HCT116 (cell line): ENCODE measurements at regions not wholly inside any gene's neighbourhood (a gene's known extent, or its start where the extent isn't known, plus 50 kb on each side); places are given as distances from the start of the nearest gene placed in this dataset.

Experiments
- ATAC-seq: fragments of 200-7000 bp; cut with Tn5 transposase; 2 replicates; pipeline ENCODE4 v1.9.1; 2020; ENCODE audit warnings: mild to moderate bottlenecking, moderate library complexity
- BruUV-seq: library from RNA; stranded (reverse); fragments of 400-500 nt; replicated peaks from 2 replicates; lab custom pipeline; 2021; lab: Mats Ljungman, UMichigan
- CTCF ChIA-PET: fragments of 300-600 bp; sonication (Branson Sonifier 250); formaldehyde crosslinking; loops from one replicate; lab custom pipeline; 2021; ENCODE audit warnings: antibody characterized with exemption; lab: Charles Lee
- POLR2A ChIA-PET: fragments of 300-600, 350-600 bp; sonication (Branson Sonifier 250); formaldehyde crosslinking; loops from one replicate; lab custom pipeline; 2021; ENCODE audit warnings: antibody characterized with exemption; lab: Charles Lee
- RAD21 ChIA-PET, 2 experiments: fragments of 300-600 bp; sonication (Branson Sonifier 250); formaldehyde crosslinking; loops; one replicate each; lab custom pipeline; 2023; ENCODE audit warnings: low total read pairs in 2 of 2; ENCODE audit not compliant: uncharacterized antibody in 2 of 2, unreplicated experiment in 2 of 2, low non-redundant PET in 1 of 2; lab: Charles Lee
- DNase-seq: peaks from one replicate; pipeline ENCODE4 v3.0.0-alpha.2; 2010; ENCODE audit warnings: low read depth, low spot score
- H2AFZ ChIP-seq: fragments of 200-600 bp; shearing (Covaris generic), sonication (generic); 2 replicates; pipeline ENCODE4 v1.6.1; 2017; ENCODE audit warnings: low read depth, mixed run types, mixed read lengths, antibody characterized with exemption, low read length; ENCODE audit not compliant: poor library complexity, severe bottlenecking
- H3K27ac ChIP-seq: 2 replicates; pipeline ENCODE4 v1.5.1; 2012; ENCODE audit warnings: low read depth, low read length
- H3K27me3 ChIP-seq: fragments of 200-600 bp; sonication (generic); 2 replicates; pipeline ENCODE4 v1.6.1; 2016; ENCODE audit warnings: mixed run types, low read length, mixed read lengths; ENCODE audit not compliant: insufficient read depth
- H3K36me3 ChIP-seq, 2 experiments: fragments of 200-500 bp in 1 of 2; fragments of 200-600 bp in 1 of 2; sonication (Bioruptor generic) in 1 of 2; sonication (generic) in 1 of 2; 2 replicates each; pipeline versions ENCODE4 v1.5.1 to v1.6.1; 2014 to 2016; ENCODE audit warnings: low read length in 2 of 2, inconsistent platforms in 1 of 2, mixed read lengths in 1 of 2, mixed run types in 1 of 2; ENCODE audit not compliant: insufficient read depth in 2 of 2, control insufficient read depth in 1 of 2
- H3K4me1 ChIP-seq, 2 experiments: fragments of 200-600 bp in 1 of 2; sonication (generic) in 1 of 2; 2 replicates each; pipeline versions ENCODE4 v1.5.1 to v1.6.1; 2012 to 2017; ENCODE audit warnings: low read length in 2 of 2, inconsistent platforms in 1 of 2, mild to moderate bottlenecking in 1 of 2, mixed read lengths in 1 of 2, mixed run types in 1 of 2, moderate library complexity in 1 of 2; ENCODE audit not compliant: insufficient read depth in 2 of 2, control insufficient read depth in 1 of 2
- H3K4me2 ChIP-seq: fragments of 200-600 bp; sonication (generic); 2 replicates; pipeline ENCODE4 v1.6.1; 2017; ENCODE audit warnings: mixed run types, low read length, mixed read lengths
- H3K4me3 ChIP-seq, 2 experiments: fragments of 200-600 bp in 1 of 2; sonication (generic) in 1 of 2; replicated peaks in 1 of 2; 2 replicates each; pipeline ENCODE4 v1.5.1; 2011 to 2016; ENCODE audit warnings: low read length in 2 of 2, control low read depth in 1 of 2, low read depth in 1 of 2, mild to moderate bottlenecking in 1 of 2, mixed read lengths in 1 of 2, mixed run types in 1 of 2
- H3K79me2 ChIP-seq: fragments of 200-600 bp; sonication (generic); 2 replicates; pipeline ENCODE4 v1.6.1; 2017; ENCODE audit warnings: mild to moderate bottlenecking, mixed run types, low read length, moderate library complexity, mixed read lengths; ENCODE audit not compliant: insufficient read depth
- H3K9ac ChIP-seq: fragments of 200-600 bp; sonication (generic); 2 replicates; pipeline ENCODE4 v1.6.1; 2016; ENCODE audit warnings: low read length, mixed read lengths
- H3K9me2 ChIP-seq: fragments of 200-600 bp; sonication (generic), shearing (Covaris generic); 2 replicates; pipeline ENCODE4 v1.6.1; 2017; ENCODE audit warnings: mixed run types, mild to moderate bottlenecking, moderate library complexity; ENCODE audit not compliant: insufficient read depth
- H3K9me3 ChIP-seq, 2 experiments: fragments of 200-500 bp in 1 of 2; fragments of 200-600 bp in 1 of 2; sonication (Bioruptor generic) in 1 of 2; sonication (generic) in 1 of 2; 2 replicates each; pipeline ENCODE4 v1.6.1; 2014 to 2017; ENCODE audit warnings: low read length in 2 of 2, mixed read lengths in 2 of 2, inconsistent platforms in 1 of 2, low read depth in 1 of 2, mild to moderate bottlenecking in 1 of 2, mixed run types in 1 of 2, moderate library complexity in 1 of 2; ENCODE audit not compliant: control insufficient read depth in 1 of 2, insufficient read depth in 1 of 2
- H4K20me1 ChIP-seq: fragments of 200-600 bp; sonication (generic), shearing (Covaris generic); 2 replicates; pipeline ENCODE4 v1.6.1; 2017; ENCODE audit warnings: mixed run types, mild to moderate bottlenecking, moderate library complexity; ENCODE audit not compliant: insufficient read depth
- CEBPB ChIP-seq: IDR thresholded peaks from 2 replicates; pipeline ENCODE4 v1.6.1; 2012; ENCODE audit warnings: low read depth
- EGR1 ChIP-seq: IDR thresholded peaks from 2 replicates; pipeline ENCODE4 v1.6.1; 2012; ENCODE audit warnings: low read depth
- ELF1 ChIP-seq: IDR thresholded peaks from 2 replicates; pipeline ENCODE4 v1.6.1; 2012; ENCODE audit warnings: low read depth, borderline replicate concordance
- EZH2phosphoT487 ChIP-seq: fragments of 200-600 bp; IDR thresholded peaks from 2 replicates; pipeline ENCODE4 v1.6.1; 2018; ENCODE audit warnings: antibody characterized with exemption, borderline replicate concordance
- FOSL1 ChIP-seq: IDR thresholded peaks from 2 replicates; pipeline ENCODE4 v1.6.1; 2012; ENCODE audit warnings: low read depth
- JUND ChIP-seq: IDR thresholded peaks from 2 replicates; pipeline ENCODE4 v1.6.1; 2012
- POLR2A ChIP-seq: IDR thresholded peaks from 2 replicates; pipeline ENCODE4 v1.7.0; 2011; ENCODE audit warnings: borderline replicate concordance; ENCODE audit not compliant: insufficient read depth, insufficient read length; ENCODE audit errors: extremely low read depth
- POLR2AphosphoS5 ChIP-seq: IDR thresholded peaks from 2 replicates; pipeline ENCODE4 v1.6.1; 2011; ENCODE audit warnings: mild to moderate bottlenecking, low read depth, low read length, moderate library complexity
- RAD21 ChIP-seq: IDR thresholded peaks from 2 replicates; pipeline ENCODE4 v1.6.1; 2012; ENCODE audit warnings: low read depth, mild to moderate bottlenecking
- SP1 ChIP-seq: IDR thresholded peaks from 2 replicates; pipeline ENCODE4 v1.6.1; 2012; ENCODE audit warnings: low read depth
- SRF ChIP-seq: IDR thresholded peaks from 2 replicates; pipeline ENCODE4 v1.6.1; 2012; ENCODE audit warnings: low read depth
- TCF7L2 ChIP-seq: IDR thresholded peaks from 2 replicates; pipeline ENCODE4 v1.7.0; 2011; ENCODE audit warnings: borderline replicate concordance, inconsistent platforms; ENCODE audit not compliant: insufficient read depth, insufficient read length; ENCODE audit errors: extremely low read depth
- YY1 ChIP-seq: IDR thresholded peaks from 2 replicates; pipeline ENCODE4 v1.6.1; 2011; ENCODE audit warnings: low read length, low read depth, moderate library complexity, mild to moderate bottlenecking; ENCODE audit not compliant: insufficient replicate concordance; ENCODE audit errors: extremely low read depth
- ZFX ChIP-seq: fragments of 450-650 bp; IDR thresholded peaks from 2 replicates; pipeline ENCODE4 v1.6.1; 2017
- ZNF274 ChIP-seq: fragments of 200-500 bp; sonication (Bioruptor generic); IDR thresholded peaks from 2 replicates; pipeline ENCODE4 v1.6.1; 2014; ENCODE audit warnings: mild to moderate bottlenecking, low read depth, low read length, inconsistent platforms
- intact Hi-C: fragments of 100-400 bp; cut with micrococcal nuclease; formaldehyde crosslinking; loops from 2 replicates; pipeline ENCODE4 v1.10.0; 2022
- TF ChIP-seq, protein P1 (sequence below): IDR thresholded peaks from 2 replicates; pipeline ENCODE4 v1.6.1; 2012
- TF ChIP-seq, protein P2 (sequence below): IDR thresholded peaks from 2 replicates; pipeline ENCODE4 v1.6.1; 2012; ENCODE audit warnings: low read depth
- TF ChIP-seq, protein P3 (sequence below), 3 experiments: fragments of 200-600 bp in 1 of 3; sonication (generic) in 1 of 3; IDR thresholded peaks in 2 of 3; conservative IDR thresholded peaks in 1 of 3; 2 replicates each; pipeline ENCODE4 v1.5.1; 2012 to 2017; ENCODE audit warnings: low read depth in 2 of 3, low read length in 2 of 3, antibody characterized with exemption in 1 of 3, borderline replicate concordance in 1 of 3, control low read depth in 1 of 3, mild to moderate bottlenecking in 1 of 3, mixed read lengths in 1 of 3, mixed run types in 1 of 3, moderate library complexity in 1 of 3; ENCODE audit not compliant: insufficient read depth in 1 of 3
- TF ChIP-seq, protein P4 (sequence below): IDR thresholded peaks from 2 replicates; pipeline ENCODE4 v1.6.1; 2011; ENCODE audit warnings: mild to moderate bottlenecking, low read length, moderate library complexity; ENCODE audit not compliant: insufficient replicate concordance; ENCODE audit errors: extremely low read depth

DNA sequence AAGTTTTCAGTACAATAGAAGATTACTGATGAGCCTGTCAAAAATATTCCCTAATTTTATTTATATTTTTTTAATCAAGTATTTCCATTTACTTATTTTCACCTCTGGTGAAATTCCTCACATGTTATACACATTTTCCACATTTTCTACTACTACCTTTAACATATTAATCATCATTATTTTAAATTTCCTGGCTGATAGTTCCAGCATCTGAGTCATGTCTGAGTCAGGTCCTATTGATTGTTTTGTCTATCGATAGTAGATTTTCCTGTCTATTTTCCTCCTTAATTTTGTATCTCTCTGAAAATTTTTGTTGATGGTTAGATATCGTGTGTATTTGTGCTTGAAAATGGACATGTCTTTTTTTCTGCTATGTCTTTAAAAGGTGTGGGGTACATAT, 211.8 kb upstream of the DSEL start:
- no peak overlapping the region for H2AFZ ChIP-seq
- no peaks in the 10 kb centered on the region for H3K9me2 ChIP-seq
- peaks cover 0 to 7% of the 10 kb centered on the region in 2 experiments; a peak in 2 of 4 replicates for H3K9me3 ChIP-seq
- H3K9ac ChIP-seq: no peak overlapping the region
- TF ChIP-seq POLR2A: no peak
- no peak for TF ChIP-seq CEBPB
- no peak for TF ChIP-seq ZNF274
- TF ChIP-seq YY1: no peak
- TF ChIP-seq, protein P1, sequence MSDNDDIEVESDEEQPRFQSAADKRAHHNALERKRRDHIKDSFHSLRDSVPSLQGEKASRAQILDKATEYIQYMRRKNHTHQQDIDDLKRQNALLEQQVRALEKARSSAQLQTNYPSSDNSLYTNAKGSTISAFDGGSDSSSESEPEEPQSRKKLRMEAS: no peak
- TF ChIP-seq, protein P2, sequence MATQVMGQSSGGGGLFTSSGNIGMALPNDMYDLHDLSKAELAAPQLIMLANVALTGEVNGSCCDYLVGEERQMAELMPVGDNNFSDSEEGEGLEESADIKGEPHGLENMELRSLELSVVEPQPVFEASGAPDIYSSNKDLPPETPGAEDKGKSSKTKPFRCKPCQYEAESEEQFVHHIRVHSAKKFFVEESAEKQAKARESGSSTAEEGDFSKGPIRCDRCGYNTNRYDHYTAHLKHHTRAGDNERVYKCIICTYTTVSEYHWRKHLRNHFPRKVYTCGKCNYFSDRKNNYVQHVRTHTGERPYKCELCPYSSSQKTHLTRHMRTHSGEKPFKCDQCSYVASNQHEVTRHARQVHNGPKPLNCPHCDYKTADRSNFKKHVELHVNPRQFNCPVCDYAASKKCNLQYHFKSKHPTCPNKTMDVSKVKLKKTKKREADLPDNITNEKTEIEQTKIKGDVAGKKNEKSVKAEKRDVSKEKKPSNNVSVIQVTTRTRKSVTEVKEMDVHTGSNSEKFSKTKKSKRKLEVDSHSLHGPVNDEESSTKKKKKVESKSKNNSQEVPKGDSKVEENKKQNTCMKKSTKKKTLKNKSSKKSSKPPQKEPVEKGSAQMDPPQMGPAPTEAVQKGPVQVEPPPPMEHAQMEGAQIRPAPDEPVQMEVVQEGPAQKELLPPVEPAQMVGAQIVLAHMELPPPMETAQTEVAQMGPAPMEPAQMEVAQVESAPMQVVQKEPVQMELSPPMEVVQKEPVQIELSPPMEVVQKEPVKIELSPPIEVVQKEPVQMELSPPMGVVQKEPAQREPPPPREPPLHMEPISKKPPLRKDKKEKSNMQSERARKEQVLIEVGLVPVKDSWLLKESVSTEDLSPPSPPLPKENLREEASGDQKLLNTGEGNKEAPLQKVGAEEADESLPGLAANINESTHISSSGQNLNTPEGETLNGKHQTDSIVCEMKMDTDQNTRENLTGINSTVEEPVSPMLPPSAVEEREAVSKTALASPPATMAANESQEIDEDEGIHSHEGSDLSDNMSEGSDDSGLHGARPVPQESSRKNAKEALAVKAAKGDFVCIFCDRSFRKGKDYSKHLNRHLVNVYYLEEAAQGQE: no peak
- no peak for TF ChIP-seq POLR2AphosphoS5
- TF ChIP-seq, protein P3, sequence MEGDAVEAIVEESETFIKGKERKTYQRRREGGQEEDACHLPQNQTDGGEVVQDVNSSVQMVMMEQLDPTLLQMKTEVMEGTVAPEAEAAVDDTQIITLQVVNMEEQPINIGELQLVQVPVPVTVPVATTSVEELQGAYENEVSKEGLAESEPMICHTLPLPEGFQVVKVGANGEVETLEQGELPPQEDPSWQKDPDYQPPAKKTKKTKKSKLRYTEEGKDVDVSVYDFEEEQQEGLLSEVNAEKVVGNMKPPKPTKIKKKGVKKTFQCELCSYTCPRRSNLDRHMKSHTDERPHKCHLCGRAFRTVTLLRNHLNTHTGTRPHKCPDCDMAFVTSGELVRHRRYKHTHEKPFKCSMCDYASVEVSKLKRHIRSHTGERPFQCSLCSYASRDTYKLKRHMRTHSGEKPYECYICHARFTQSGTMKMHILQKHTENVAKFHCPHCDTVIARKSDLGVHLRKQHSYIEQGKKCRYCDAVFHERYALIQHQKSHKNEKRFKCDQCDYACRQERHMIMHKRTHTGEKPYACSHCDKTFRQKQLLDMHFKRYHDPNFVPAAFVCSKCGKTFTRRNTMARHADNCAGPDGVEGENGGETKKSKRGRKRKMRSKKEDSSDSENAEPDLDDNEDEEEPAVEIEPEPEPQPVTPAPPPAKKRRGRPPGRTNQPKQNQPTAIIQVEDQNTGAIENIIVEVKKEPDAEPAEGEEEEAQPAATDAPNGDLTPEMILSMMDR (IDR thresholded peaks at IDR 0.05 in 2 of 3, conservative IDR thresholded peaks at IDR 0.05 in 1 of 3; ENCODE audit: borderline replicate concordance in 1 of 3, insufficient read depth in 1 of 3, low read depth in 2 of 3, low read length in 2 of 3): no peak
- TF ChIP-seq RAD21: no peak
- no peak for TF ChIP-seq SP1
- TF ChIP-seq ZFX: no peak
- TF ChIP-seq EZH2phosphoT487: no peak
- TF ChIP-seq TCF7L2: no peak
- TF ChIP-seq ELF1: no peak
- TF ChIP-seq, protein P4, sequence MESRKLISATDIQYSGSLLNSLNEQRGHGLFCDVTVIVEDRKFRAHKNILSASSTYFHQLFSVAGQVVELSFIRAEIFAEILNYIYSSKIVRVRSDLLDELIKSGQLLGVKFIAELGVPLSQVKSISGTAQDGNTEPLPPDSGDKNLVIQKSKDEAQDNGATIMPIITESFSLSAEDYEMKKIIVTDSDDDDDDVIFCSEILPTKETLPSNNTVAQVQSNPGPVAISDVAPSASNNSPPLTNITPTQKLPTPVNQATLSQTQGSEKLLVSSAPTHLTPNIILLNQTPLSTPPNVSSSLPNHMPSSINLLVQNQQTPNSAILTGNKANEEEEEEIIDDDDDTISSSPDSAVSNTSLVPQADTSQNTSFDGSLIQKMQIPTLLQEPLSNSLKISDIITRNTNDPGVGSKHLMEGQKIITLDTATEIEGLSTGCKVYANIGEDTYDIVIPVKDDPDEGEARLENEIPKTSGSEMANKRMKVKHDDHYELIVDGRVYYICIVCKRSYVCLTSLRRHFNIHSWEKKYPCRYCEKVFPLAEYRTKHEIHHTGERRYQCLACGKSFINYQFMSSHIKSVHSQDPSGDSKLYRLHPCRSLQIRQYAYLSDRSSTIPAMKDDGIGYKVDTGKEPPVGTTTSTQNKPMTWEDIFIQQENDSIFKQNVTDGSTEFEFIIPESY: no peak
- no peak for TF ChIP-seq SRF
- TF ChIP-seq JUND: no peak
- TF ChIP-seq EGR1: no peak
- TF ChIP-seq FOSL1: no peak
- no peaks in the 10 kb centered on the region for H4K20me1 ChIP-seq
- ChIA-PET RAD21 (no interaction called here), CTCF (no interaction called here), POLR2A (no interaction called here)
- H3K27ac ChIP-seq: no peak overlapping the region
- DNase-seq (no peak), ATAC-seq (no peak)
- BruUV-seq: no TSS peak
- no peaks in the 10 kb centered on the region for H3K4me1 ChIP-seq
- H3K4me2 ChIP-seq: no peak overlapping the region
- no peaks in the 10 kb centered on the region for H3K79me2 ChIP-seq
- no peak overlapping the region for H3K4me3 ChIP-seq
- H3K36me3 ChIP-seq: no peaks in the 10 kb centered on the region
- intact Hi-C loops: no loop called here
- H3K27me3 ChIP-seq: no peaks in the 10 kb centered on the region
